Fibroblast of lung (primary cell): ENCODE measurements at regions not wholly inside any gene's neighbourhood (a gene's known extent, or its start where the extent isn't known, plus 50 kb on each side); places are given as distances from the start of the nearest gene placed in this dataset.

Experiments used
- DNase-seq, 2 donors: peaks; one replicate each; pipeline versions ENCODE4 v3.0.0 to v3.0.0-alpha.2; 2010; ENCODE audit warnings: low read depth in 2 of 2
- H2AFZ ChIP-seq: 2 replicates; pipeline ENCODE4 v1.5.1; 2012; ENCODE audit warnings: low read length, control low read depth, inconsistent platforms
- H3K27ac ChIP-seq: 2 replicates; pipeline ENCODE4 v1.5.1; 2011; ENCODE audit warnings: low read length, control low read depth; ENCODE audit not compliant: insufficient read depth
- H3K27me3 ChIP-seq: 2 replicates; pipeline ENCODE4 v1.5.1; 2011; ENCODE audit warnings: mild to moderate bottlenecking, low read length; ENCODE audit not compliant: control insufficient read depth, insufficient read depth
- H3K36me3 ChIP-seq: 2 replicates; pipeline ENCODE4 v1.5.1; 2011; ENCODE audit warnings: low read length; ENCODE audit not compliant: control insufficient read depth, insufficient read depth
- H3K4me1 ChIP-seq: 2 replicates; pipeline ENCODE4 v1.5.1; 2011; ENCODE audit warnings: low read length; ENCODE audit not compliant: control insufficient read depth, insufficient read depth; ENCODE audit errors: extremely low read depth
- H3K4me2 ChIP-seq: 2 replicates; pipeline ENCODE4 v1.5.1; 2011; ENCODE audit warnings: low read length, control low read depth; ENCODE audit not compliant: insufficient read depth; ENCODE audit errors: extremely low read depth
- H3K4me3 ChIP-seq, 4 experiments: fragments of 200-600 bp in 1 of 4; sonication (generic) in 1 of 4; replicated peaks in 1 of 4; 2 replicates each; pipeline ENCODE4 v1.5.1; 2011 to 2016; ENCODE audit warnings: low read length in 4 of 4, low read depth in 3 of 4, mild to moderate bottlenecking in 3 of 4, control low read depth in 2 of 4, inconsistent platforms in 1 of 4, mixed read lengths in 1 of 4; ENCODE audit not compliant: insufficient read depth in 1 of 4; ENCODE audit errors: control extremely low read depth in 1 of 4
- H3K79me2 ChIP-seq: 2 replicates; pipeline ENCODE4 v1.5.1; 2012; ENCODE audit warnings: mild to moderate bottlenecking, low read length, inconsistent platforms; ENCODE audit not compliant: control insufficient read depth, insufficient read depth
- H3K9ac ChIP-seq: 2 replicates; pipeline ENCODE4 v1.5.1; 2011; ENCODE audit warnings: mild to moderate bottlenecking, low read length, control low read depth; ENCODE audit not compliant: insufficient read depth
- H3K9me3 ChIP-seq: 2 replicates; pipeline ENCODE4 v1.5.1; 2012; ENCODE audit warnings: low read depth, low read length; ENCODE audit not compliant: control insufficient read depth, insufficient read depth
- H4K20me1 ChIP-seq: 2 replicates; pipeline ENCODE4 v1.5.1; 2011; ENCODE audit warnings: low read length; ENCODE audit not compliant: control insufficient read depth, insufficient read depth; ENCODE audit errors: extremely low read depth
- EZH2 ChIP-seq: IDR thresholded peaks from 2 replicates; pipeline ENCODE4 v1.5.1; 2012; ENCODE audit warnings: low read length, control low read depth, mild to moderate bottlenecking; ENCODE audit errors: missing control alignments
- TF ChIP-seq, protein P1 (sequence below), 2 donors: IDR thresholded peaks in 1 of 2; conservative IDR thresholded peaks in 1 of 2; 1 replicate in 1 of 2; 2 replicates in 1 of 2; pipeline ENCODE4 v1.5.1; 2011 to 2012; ENCODE audit warnings: low read length in 2 of 2, control low read depth in 1 of 2, inconsistent platforms in 1 of 2, low read depth in 1 of 2, mild to moderate bottlenecking in 1 of 2

DNA sequence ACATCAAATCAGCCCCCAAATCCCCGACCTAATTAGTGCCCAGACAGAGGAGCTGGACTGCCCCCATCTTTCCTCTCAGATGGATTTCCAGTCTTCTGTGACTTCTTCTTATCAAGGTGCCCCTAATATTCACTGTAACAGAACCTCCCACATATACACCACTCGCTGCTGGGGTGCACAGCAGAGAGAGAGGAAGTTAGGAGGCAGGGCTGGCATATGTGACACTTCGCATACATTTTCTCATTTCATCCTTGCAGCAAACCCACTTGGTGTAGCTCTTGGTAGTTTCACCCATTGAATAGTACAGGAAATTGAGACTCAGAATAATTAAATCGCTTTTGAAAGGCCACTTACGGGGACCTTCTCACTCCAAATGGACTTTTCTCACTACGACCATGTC lies 56.5 kb upstream of the CCND2 start:
- Histone ChIP-seq H3K79me2 (no peaks in the 10 kb centered on the region), H3K27ac (no peak overlapping the region), H3K4me2 (no peak overlapping the region), H3K9me3 (no peaks in the 10 kb centered on the region), H3K36me3 (no peaks in the 10 kb centered on the region), H3K9ac (no peak overlapping the region), H4K20me1 (no peaks in the 10 kb centered on the region), H3K27me3 (no peaks in the 10 kb centered on the region), H3K4me3 (no peak overlapping the region), H3K4me1 (no peaks in the 10 kb centered on the region), H2AFZ (no peak overlapping the region)
- DNase-seq = no peak
- TF ChIP-seq, protein P1, sequence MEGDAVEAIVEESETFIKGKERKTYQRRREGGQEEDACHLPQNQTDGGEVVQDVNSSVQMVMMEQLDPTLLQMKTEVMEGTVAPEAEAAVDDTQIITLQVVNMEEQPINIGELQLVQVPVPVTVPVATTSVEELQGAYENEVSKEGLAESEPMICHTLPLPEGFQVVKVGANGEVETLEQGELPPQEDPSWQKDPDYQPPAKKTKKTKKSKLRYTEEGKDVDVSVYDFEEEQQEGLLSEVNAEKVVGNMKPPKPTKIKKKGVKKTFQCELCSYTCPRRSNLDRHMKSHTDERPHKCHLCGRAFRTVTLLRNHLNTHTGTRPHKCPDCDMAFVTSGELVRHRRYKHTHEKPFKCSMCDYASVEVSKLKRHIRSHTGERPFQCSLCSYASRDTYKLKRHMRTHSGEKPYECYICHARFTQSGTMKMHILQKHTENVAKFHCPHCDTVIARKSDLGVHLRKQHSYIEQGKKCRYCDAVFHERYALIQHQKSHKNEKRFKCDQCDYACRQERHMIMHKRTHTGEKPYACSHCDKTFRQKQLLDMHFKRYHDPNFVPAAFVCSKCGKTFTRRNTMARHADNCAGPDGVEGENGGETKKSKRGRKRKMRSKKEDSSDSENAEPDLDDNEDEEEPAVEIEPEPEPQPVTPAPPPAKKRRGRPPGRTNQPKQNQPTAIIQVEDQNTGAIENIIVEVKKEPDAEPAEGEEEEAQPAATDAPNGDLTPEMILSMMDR (conservative IDR thresholded peaks at IDR 0.05 in 1 of 2, IDR thresholded peaks at IDR 0.05 in 1 of 2; ENCODE audit: low read depth in 1 of 2, low read length in 2 of 2) = no peak
- TF ChIP-seq EZH2 = no peak

DNA sequence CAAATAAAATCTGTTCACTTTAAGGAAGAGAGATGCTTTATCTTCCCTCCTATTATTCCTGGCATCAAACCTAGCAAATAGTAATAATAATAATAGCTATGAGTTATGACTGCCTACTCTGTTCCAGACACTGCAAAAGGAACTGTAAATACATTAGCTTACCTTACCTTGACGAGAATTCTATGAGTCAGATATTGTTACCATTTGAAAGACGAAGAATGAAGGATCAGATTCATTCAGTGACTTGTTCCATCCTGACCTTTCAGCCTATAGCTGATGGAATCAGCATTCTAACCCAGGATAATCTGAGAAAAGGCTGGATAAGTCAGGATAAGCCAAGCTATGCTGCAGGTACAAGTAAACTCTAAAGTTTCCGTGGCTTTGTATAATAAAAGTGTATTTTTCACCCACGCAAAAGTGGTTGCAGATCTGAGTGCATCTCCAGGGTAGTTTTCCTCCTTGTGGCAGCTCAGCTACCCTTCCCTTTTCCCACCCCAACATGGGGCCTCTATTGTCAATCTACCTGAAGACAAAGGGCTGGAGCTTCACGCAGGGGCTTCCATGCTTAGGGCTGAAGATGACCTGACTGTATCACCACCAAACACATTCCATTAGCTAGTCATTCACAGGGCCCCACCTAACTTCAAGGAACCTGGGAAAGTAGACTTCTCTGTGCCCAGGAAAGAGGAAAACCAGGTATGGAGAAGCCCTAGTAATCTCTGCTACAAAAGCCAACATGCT lies 57.2 kb upstream of the CCND2 start:
- H3K9me3 ChIP-seq = no peaks in the 10 kb centered on the region
- H3K4me3 ChIP-seq = no peak overlapping the region
- TF ChIP-seq, protein P1 (conservative IDR thresholded peaks at IDR 0.05 in 1 of 2, IDR thresholded peaks at IDR 0.05 in 1 of 2; ENCODE audit: low read depth in 1 of 2, low read length in 2 of 2) = no peak
- TF ChIP-seq EZH2 = no peak
- H3K9ac ChIP-seq = no peak overlapping the region
- no peak for DNase-seq
- no peaks in the 10 kb centered on the region for H3K27me3 ChIP-seq
- H3K36me3 ChIP-seq = no peaks in the 10 kb centered on the region
- no peak overlapping the region for H3K4me2 ChIP-seq
- no peaks in the 10 kb centered on the region for H4K20me1 ChIP-seq
- no peak overlapping the region for H3K27ac ChIP-seq
- H2AFZ ChIP-seq = no peak overlapping the region
- H3K79me2 ChIP-seq = no peaks in the 10 kb centered on the region
- no peaks in the 10 kb centered on the region for H3K4me1 ChIP-seq

DNA sequence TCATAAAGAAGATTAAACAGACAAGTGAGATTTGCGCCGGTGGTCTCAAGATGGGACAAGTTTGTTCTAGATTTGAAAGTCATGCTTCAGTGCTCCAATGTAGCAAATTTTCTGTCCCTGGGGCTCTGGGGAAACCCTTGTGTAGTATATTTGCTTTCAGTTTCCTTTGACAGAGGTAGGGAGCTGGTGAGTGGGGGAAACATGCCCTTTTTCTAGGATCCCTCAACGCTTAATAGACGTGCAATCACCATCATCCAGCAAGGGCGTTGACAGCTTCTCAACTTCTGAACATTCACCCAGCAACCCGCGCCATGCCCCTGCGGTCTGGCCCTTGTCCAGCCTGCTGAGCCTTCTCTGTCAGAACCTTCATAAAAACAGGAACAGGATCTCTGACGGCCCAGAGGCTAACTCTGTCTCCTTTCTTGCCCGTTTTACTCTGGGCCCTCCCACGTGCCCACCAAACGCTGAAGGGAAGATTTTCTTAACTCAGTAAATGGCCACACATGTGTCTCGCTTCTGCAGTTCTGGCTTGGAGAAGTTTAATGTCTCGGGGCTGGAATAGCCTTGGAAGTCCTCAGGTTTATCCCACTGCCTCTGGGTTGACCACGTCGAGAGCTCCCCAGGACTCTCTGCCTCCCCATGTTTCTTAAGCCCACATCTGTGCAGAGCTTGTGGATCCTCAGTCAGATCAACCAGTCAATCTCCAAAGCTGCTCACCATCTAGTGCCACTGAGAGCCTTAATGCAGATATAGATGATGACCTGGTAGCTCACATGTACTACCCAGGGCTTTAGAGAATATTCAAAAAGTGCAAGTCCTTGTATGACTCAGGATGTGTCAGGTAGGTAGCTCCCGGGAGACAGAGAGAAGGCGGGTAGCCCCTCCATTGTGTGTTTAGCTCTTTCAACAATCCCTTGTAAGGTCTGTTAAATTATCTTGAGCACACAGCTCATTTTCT lies 58.1 kb upstream of the CCND2 start:
- TF ChIP-seq, protein P1 (conservative IDR thresholded peaks at IDR 0.05 in 1 of 2, IDR thresholded peaks at IDR 0.05 in 1 of 2; ENCODE audit: low read depth in 1 of 2, low read length in 2 of 2) = no peak
- no peak for TF ChIP-seq EZH2
- Histone ChIP-seq H3K27ac (no peak overlapping the region), H3K36me3 (no peaks in the 10 kb centered on the region), H3K9me3 (no peaks in the 10 kb centered on the region), H2AFZ (no peak overlapping the region), H3K27me3 (no peaks in the 10 kb centered on the region), H3K79me2 (no peaks in the 10 kb centered on the region), H3K4me3 (no peak overlapping the region), H4K20me1 (no peaks in the 10 kb centered on the region), H3K9ac (no peak overlapping the region), H3K4me2 (no peak overlapping the region), H3K4me1 (no peaks in the 10 kb centered on the region)
- no peak for DNase-seq
